ENCODE measurements at regions not wholly inside any gene's neighbourhood (a gene's known extent, or its start where the extent isn't known, plus 50 kb on each side); places are given as distances from the start of the nearest gene placed in this dataset.
"Not testable (repeated sequence)": the region's sequence is repeated elsewhere in the genome, so short reads cannot be mapped to it uniquely, and the experiment has no call there.

- DNase-seq (ENCODE audit: low spot score) = no peak
These were observed 706.3 kb downstream of the PDCD6IP start for GRCh38 chr3:34504775-34505174.

GRCh38 chr3:34508732-34509131 lies 710.3 kb downstream of the PDCD6IP start:
- no peak for DNase-seq (ENCODE audit: low spot score)

- no peak for DNase-seq (ENCODE audit: low spot score)
These were observed 713.5 kb downstream of the PDCD6IP start for GRCh38 chr3:34511891-34512290.

GRCh38 chr3:34519008-34519407 lies 720.6 kb downstream of the PDCD6IP start:
- not testable (repeated sequence) for DNase-seq (ENCODE audit: low spot score)

- DNase-seq (ENCODE audit: low spot score) = no peak
These were observed 732.7 kb downstream of the PDCD6IP start for GRCh38 chr3:34531156-34531555.

- no peak for DNase-seq (ENCODE audit: low spot score)
These were observed 735.0 kb downstream of the PDCD6IP start for GRCh38 chr3:34533451-34533850.

- no peak for DNase-seq (ENCODE audit: low spot score)
These were observed 735.6 kb downstream of the PDCD6IP start for GRCh38 chr3:34534013-34534412.

GRCh38 chr3:34544136-34544535 lies 745.7 kb downstream of the PDCD6IP start:
- no peak for DNase-seq (ENCODE audit: low spot score)

- no peak for DNase-seq (ENCODE audit: low spot score)
These were observed 749.0 kb downstream of the PDCD6IP start for GRCh38 chr3:34547297-34547920.

GRCh38 chr3:34567266-34567665 lies 768.8 kb downstream of the PDCD6IP start:
- DNase-seq (ENCODE audit: low spot score) = no peak

- no peak for DNase-seq (ENCODE audit: low spot score)
These were observed 770.3 kb downstream of the PDCD6IP start for GRCh38 chr3:34568766-34569165.

- DNase-seq (ENCODE audit: low spot score) = no peak
These were observed 771.0 kb downstream of the PDCD6IP start for GRCh38 chr3:34569437-34569836.

- DNase-seq (ENCODE audit: low spot score) = no peak
These were observed 772.7 kb downstream of the PDCD6IP start for GRCh38 chr3:34570916-34571705.

- no peak for DNase-seq (ENCODE audit: low spot score)
These were observed 773.3 kb downstream of the PDCD6IP start for GRCh38 chr3:34571714-34572113.

GRCh38 chr3:34575776-34576175 lies 777.3 kb downstream of the PDCD6IP start:
- DNase-seq (ENCODE audit: low spot score) = no peak

- no peak for DNase-seq (ENCODE audit: low spot score)
These were observed 783.6 kb downstream of the PDCD6IP start for GRCh38 chr3:34582055-34582454.

- DNase-seq (ENCODE audit: low spot score) = no peak
These were observed 785.0 kb downstream of the PDCD6IP start for GRCh38 chr3:34583451-34583850.

GRCh38 chr3:34584971-34585370 lies 786.5 kb downstream of the PDCD6IP start:
- DNase-seq (ENCODE audit: low spot score) = no peak

GRCh38 chr3:34599595-34599994 lies 801.2 kb downstream of the PDCD6IP start:
- no peak for DNase-seq (ENCODE audit: low spot score)

GRCh38 chr3:34619990-34620389 lies 821.6 kb downstream of the PDCD6IP start:
- no peak for DNase-seq (ENCODE audit: low spot score)

- no peak for DNase-seq (ENCODE audit: low spot score)
These were observed 828.3 kb downstream of the PDCD6IP start for GRCh38 chr3:34626699-34627098.

- no peak for DNase-seq (ENCODE audit: low spot score)
These were observed 836.5 kb downstream of the PDCD6IP start for GRCh38 chr3:34634939-34635338.

GRCh38 chr3:34635352-34635850 lies 837.0 kb downstream of the PDCD6IP start:
- DNase-seq (ENCODE audit: low spot score) = no peak
